Prostate gland (tissue), 2 donors: ENCODE measurements at regions not wholly inside any gene's neighbourhood (a gene's known extent, or its start where the extent isn't known, plus 50 kb on each side); places are given as distances from the start of the nearest gene placed in this dataset.
"Not testable (repeated sequence)": the region's sequence is repeated elsewhere in the genome, so short reads cannot be mapped to it uniquely, and the experiment has no call there.

Source experiments
- DNase-seq: peaks from one replicate; pipeline ENCODE4 v3.0.0-alpha.2; 2019; ENCODE audit warnings: low spot score
- H3K27ac ChIP-seq, 2 donors: fragments of 200-600 bp; sonication (generic); 2 replicates each; pipeline ENCODE4 v1.5.1; 2017 to 2019
- H3K27me3 ChIP-seq: fragments of 200-600 bp; sonication (generic); replicated peaks from 2 replicates; pipeline ENCODE4 v1.5.1; 2019; ENCODE audit not compliant: insufficient read depth
- H3K36me3 ChIP-seq, 2 donors: fragments of 200-600 bp; sonication (generic); 1 replicate in 1 of 2; 2 replicates in 1 of 2; pipeline versions ENCODE4 v1.5.1 to v1.8.1; 2017 to 2019
- H3K4me1 ChIP-seq: fragments of 200-600 bp; sonication (generic); replicated peaks from 2 replicates; pipeline ENCODE4 v1.5.1; 2019
- H3K4me3 ChIP-seq, 2 donors: fragments of 200-600 bp; sonication (generic); 2 replicates each; pipeline ENCODE4 v1.5.1; 2017 to 2019
- H3K9me3 ChIP-seq: fragments of 200-600 bp; sonication (generic); 2 replicates; pipeline ENCODE4 v1.5.1; 2017
- CTCF ChIP-seq, 4 experiments: fragments of 200-600 bp in 2 of 4; fragments of 450-650 bp in 2 of 4; sonication (generic) in 2 of 4; IDR thresholded peaks; 1 replicate in 3 of 4; 2 replicates in 1 of 4; pipeline ENCODE4 v1.5.1; 2016 to 2019; ENCODE audit warnings: antibody characterized with exemption in 4 of 4, mild to moderate bottlenecking in 2 of 4, moderate library complexity in 2 of 4
- POLR2A ChIP-seq: fragments of 450-650 bp; IDR thresholded peaks from one replicate; pipeline ENCODE4 v1.6.1; 2016; ENCODE audit warnings: antibody characterized with exemption, mild to moderate bottlenecking
- POLR2AphosphoS5 ChIP-seq: sonication (generic); formaldehyde crosslinking; IDR thresholded peaks from one replicate; pipeline ENCODE4 v1.6.1; 2017; ENCODE audit warnings: antibody characterized with exemption
- WGBS: methylation state at CpG from one replicate; pipeline ENCODE4 v1.1.5; 2018; 5-methylcytosine and 5-hydroxymethylcytosine counted together
- intact Hi-C: fragments of 100-400 bp; cut with DNase I; formaldehyde crosslinking; loops from one replicate; pipeline ENCODE4 v1.14.2; 2022

- intact Hi-C loops = no loop called here
- Histone ChIP-seq H3K9me3 (no peaks in the 10 kb centered on the region), H3K36me3 (no peaks in the 10 kb centered on the region), H3K27me3 (no peaks in the 10 kb centered on the region), H3K4me3 (peak overlapping the region in 1 of 2 donors; percentile 10), H3K27ac (no peak overlapping the region), H3K4me1 (no peaks in the 10 kb centered on the region)
- TF ChIP-seq POLR2AphosphoS5 = peak; percentile 36
- no peak for TF ChIP-seq CTCF (IDR thresholded peaks at IDR 0.05)
- DNase-seq = peak; percentile 57
- 41% methylated on average over 26 of the region's 43 CpGs for WGBS
These were observed 169.3 kb upstream of the ZNF337 start for GRCh38 chr20:25865715-25866656.

GRCh38 chr20:25864963-25865714 lies 168.5 kb upstream of the ZNF337 start:
- H3K36me3 ChIP-seq, intact Hi-C loops, H3K9me3 ChIP-seq, DNase-seq, H3K27ac ChIP-seq, H3K4me1 ChIP-seq, H3K27me3 ChIP-seq: not testable (repeated sequence)
- peak overlapping the region in 1 of 2 donors; percentile 10 for H3K4me3 ChIP-seq
- WGBS = 60% methylated on average over 29 of the region's 30 CpGs

GRCh38 chr20:25864326-25864962 lies 167.8 kb upstream of the ZNF337 start:
- no peaks in the 10 kb centered on the region for H3K9me3 ChIP-seq
- intact Hi-C loops = no loop called here
- no peaks in the 10 kb centered on the region for H3K27me3 ChIP-seq
- 73% methylated on average over 15 of the region's 15 CpGs for WGBS
- no peaks in the 10 kb centered on the region for H3K4me1 ChIP-seq
- no peak for DNase-seq
- no peak overlapping the region for H3K4me3 ChIP-seq
- no peak for TF ChIP-seq POLR2A
- TF ChIP-seq CTCF (IDR thresholded peaks at IDR 0.05) = no peak
- TF ChIP-seq POLR2AphosphoS5 = no peak
- no peaks in the 10 kb centered on the region for H3K36me3 ChIP-seq
- no peak overlapping the region for H3K27ac ChIP-seq

GRCh38 chr20:25863536-25864325 lies 167.1 kb upstream of the ZNF337 start:
- Histone ChIP-seq H3K36me3 (no peaks in the 10 kb centered on the region), H3K9me3 (no peaks in the 10 kb centered on the region), H3K27me3 (no peaks in the 10 kb centered on the region), H3K4me3 (peak overlapping the region; percentile 21 to 28), H3K27ac (no peak overlapping the region), H3K4me1 (no peaks in the 10 kb centered on the region)
- DNase-seq = no peak
- intact Hi-C loops = no loop called here
- WGBS = 26% methylated on average over 21 of the region's 21 CpGs
- no peak for TF ChIP-seq POLR2A
- TF ChIP-seq CTCF (IDR thresholded peaks at IDR 0.05) = no peak
- no peak for TF ChIP-seq POLR2AphosphoS5
